ENCODE measurements at regions not wholly inside any gene's neighbourhood (a gene's known extent, or its start where the extent isn't known, plus 50 kb on each side); places are given as distances from the start of the nearest gene placed in this dataset.

- TF ChIP-seq POLR2A (IDR thresholded peaks at IDR 0.05) (no peak), CTCF (IDR thresholded peaks at IDR 0.05) (no peak)
- no peaks in the 10 kb centered on the region for H3K4me1 ChIP-seq
- DNase-seq: no peak
- H3K36me3 ChIP-seq: no peaks in the 10 kb centered on the region
- H3K4me3 ChIP-seq: no peak overlapping the region
- H3K27me3 ChIP-seq: no peaks in the 10 kb centered on the region
- no peak overlapping the region for H3K27ac ChIP-seq
- H3K9me3 ChIP-seq: no peaks in the 10 kb centered on the region
Measured at GRCh38 chr12:66763467-66763866, 84.6 kb upstream of the GRIP1 start.

GRCh38 chr12:66765204-66765603 is 86.3 kb upstream of the GRIP1 start:
- TF ChIP-seq POLR2A (IDR thresholded peaks at IDR 0.05) (no peak), CTCF (IDR thresholded peaks at IDR 0.05) (no peak)
- Histone ChIP-seq H3K27me3 (no peaks in the 10 kb centered on the region), H3K27ac (no peak overlapping the region), H3K36me3 (no peaks in the 10 kb centered on the region), H3K9me3 (no peaks in the 10 kb centered on the region), H3K4me3 (no peak overlapping the region), H3K4me1 (no peaks in the 10 kb centered on the region)
- DNase-seq: no peak

GRCh38 chr12:66767536-66767935 is 88.7 kb upstream of the GRIP1 start:
- no peak for DNase-seq
- no peak overlapping the region for H3K4me3 ChIP-seq
- no peaks in the 10 kb centered on the region for H3K36me3 ChIP-seq
- no peak for TF ChIP-seq POLR2A (IDR thresholded peaks at IDR 0.05)
- no peak for TF ChIP-seq CTCF (IDR thresholded peaks at IDR 0.05)
- no peak overlapping the region for H3K27ac ChIP-seq
- H3K4me1 ChIP-seq: no peaks in the 10 kb centered on the region
- H3K9me3 ChIP-seq: no peaks in the 10 kb centered on the region
- H3K27me3 ChIP-seq: no peaks in the 10 kb centered on the region

- Histone ChIP-seq H3K27me3 (no peaks in the 10 kb centered on the region), H3K27ac (no peak overlapping the region), H3K4me3 (no peak overlapping the region), H3K4me1 (no peaks in the 10 kb centered on the region), H3K36me3 (no peaks in the 10 kb centered on the region), H3K9me3 (no peaks in the 10 kb centered on the region)
- TF ChIP-seq POLR2A (IDR thresholded peaks at IDR 0.05) (no peak), CTCF (IDR thresholded peaks at IDR 0.05) (no peak)
- no peak for DNase-seq
Measured at GRCh38 chr12:66768293-66768692, 89.4 kb upstream of the GRIP1 start.

- DNase-seq: no peak
- Histone ChIP-seq H3K36me3 (no peaks in the 10 kb centered on the region), H3K9me3 (no peaks in the 10 kb centered on the region), H3K4me1 (no peaks in the 10 kb centered on the region), H3K4me3 (no peak overlapping the region), H3K27me3 (no peaks in the 10 kb centered on the region), H3K27ac (no peak overlapping the region)
- TF ChIP-seq CTCF (IDR thresholded peaks at IDR 0.05): no peak
- TF ChIP-seq POLR2A (IDR thresholded peaks at IDR 0.05): no peak
Measured at GRCh38 chr12:66774929-66775328, 96.1 kb upstream of the GRIP1 start.

GRCh38 chr12:66775871-66776270 is 97.0 kb upstream of the GRIP1 start:
- TF ChIP-seq POLR2A (IDR thresholded peaks at IDR 0.05): no peak
- TF ChIP-seq CTCF (IDR thresholded peaks at IDR 0.05): no peak
- Histone ChIP-seq H3K4me1 (no peaks in the 10 kb centered on the region), H3K27ac (no peak overlapping the region), H3K36me3 (no peaks in the 10 kb centered on the region), H3K27me3 (no peaks in the 10 kb centered on the region), H3K9me3 (no peaks in the 10 kb centered on the region), H3K4me3 (no peak overlapping the region)
- no peak for DNase-seq

All from Peyer's patch (tissue), 4 donors.